Upper lobe of right lung (tissue), 1 donor: ENCODE measurements at regions not wholly inside any gene's neighbourhood (a gene's known extent, or its start where the extent isn't known, plus 50 kb on each side); places are given as distances from the start of the nearest gene placed in this dataset.

ENCODE experiments used
- ATAC-seq: fragments of 200-7000 bp; cut with Tn5 transposase; one replicate; pipeline ENCODE4 v1.9.1; 2020; ENCODE audit warnings: mild to moderate bottlenecking, moderate library complexity
- DNase-seq: peaks from one replicate; pipeline ENCODE4 v3.0.0-alpha.2; 2020
- H3K27ac ChIP-seq: fragments of 200-600 bp; one replicate; pipeline ENCODE4 v1.8.0; 2022
- H3K27me3 ChIP-seq: fragments of 200-600 bp; one replicate; pipeline ENCODE4 v1.8.0; 2022; ENCODE audit warnings: mild to moderate bottlenecking
- H3K36me3 ChIP-seq: fragments of 200-600 bp; one replicate; pipeline ENCODE4 v1.8.0; 2022
- H3K4me1 ChIP-seq: fragments of 200-600 bp; one replicate; pipeline ENCODE4 v1.8.0; 2022
- H3K4me3 ChIP-seq: fragments of 200-600 bp; one replicate; pipeline ENCODE4 v1.8.0; 2022; ENCODE audit warnings: mild to moderate bottlenecking
- H3K9me3 ChIP-seq: fragments of 200-600 bp; one replicate; pipeline ENCODE4 v1.8.0; 2022
- intact Hi-C: fragments of 100-400 bp; cut with DNase I; formaldehyde crosslinking; loops from one replicate; pipeline ENCODE4 v1.11.0; 2022
- TF ChIP-seq, protein P1 (sequence below): fragments of 200-600 bp; IDR thresholded peaks from one replicate; pipeline ENCODE4 v1.8.0; 2022; ENCODE audit warnings: antibody characterized with exemption
- donor health status: DM: no; HTN: yes; CAD: no; lungs with severe emphysema.

DNA sequence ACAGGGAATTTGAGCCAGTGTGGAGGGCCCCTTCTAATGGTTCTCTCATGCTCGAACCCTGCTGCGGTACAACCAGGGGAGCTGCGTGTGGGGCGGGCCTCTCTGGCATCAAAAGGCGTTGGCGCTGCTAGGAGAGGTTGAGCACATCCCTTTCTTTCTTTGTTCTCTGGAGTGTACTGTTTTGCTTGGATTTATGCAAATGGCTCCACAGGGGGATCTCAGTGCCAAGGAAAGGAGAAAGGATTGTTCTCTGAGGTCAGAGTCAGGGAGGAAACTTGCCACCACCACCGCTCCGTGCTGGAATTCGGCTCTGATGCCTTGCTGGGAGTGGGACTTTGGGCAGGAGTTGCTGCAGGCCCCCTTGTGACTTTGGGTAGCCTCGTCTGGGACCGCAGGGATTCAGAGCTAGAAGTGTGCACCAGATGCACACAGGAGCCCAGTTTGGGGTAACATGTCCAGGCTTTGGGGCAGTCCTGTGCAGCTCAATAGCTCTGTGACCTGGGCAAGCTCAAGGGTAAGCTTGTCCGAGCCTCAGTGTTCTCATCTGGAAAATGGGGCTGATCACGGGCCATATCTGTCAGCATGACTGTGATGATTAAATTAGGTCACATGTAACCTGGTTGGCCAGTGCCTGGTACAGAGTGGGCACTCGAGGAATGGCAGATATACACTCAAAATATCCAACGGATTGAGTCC lies 353.0 kb upstream of the EEF2KMT start:
- no peaks in the 10 kb centered on the region for H3K27me3 ChIP-seq
- ATAC-seq: no peak
- TF ChIP-seq, protein P1, sequence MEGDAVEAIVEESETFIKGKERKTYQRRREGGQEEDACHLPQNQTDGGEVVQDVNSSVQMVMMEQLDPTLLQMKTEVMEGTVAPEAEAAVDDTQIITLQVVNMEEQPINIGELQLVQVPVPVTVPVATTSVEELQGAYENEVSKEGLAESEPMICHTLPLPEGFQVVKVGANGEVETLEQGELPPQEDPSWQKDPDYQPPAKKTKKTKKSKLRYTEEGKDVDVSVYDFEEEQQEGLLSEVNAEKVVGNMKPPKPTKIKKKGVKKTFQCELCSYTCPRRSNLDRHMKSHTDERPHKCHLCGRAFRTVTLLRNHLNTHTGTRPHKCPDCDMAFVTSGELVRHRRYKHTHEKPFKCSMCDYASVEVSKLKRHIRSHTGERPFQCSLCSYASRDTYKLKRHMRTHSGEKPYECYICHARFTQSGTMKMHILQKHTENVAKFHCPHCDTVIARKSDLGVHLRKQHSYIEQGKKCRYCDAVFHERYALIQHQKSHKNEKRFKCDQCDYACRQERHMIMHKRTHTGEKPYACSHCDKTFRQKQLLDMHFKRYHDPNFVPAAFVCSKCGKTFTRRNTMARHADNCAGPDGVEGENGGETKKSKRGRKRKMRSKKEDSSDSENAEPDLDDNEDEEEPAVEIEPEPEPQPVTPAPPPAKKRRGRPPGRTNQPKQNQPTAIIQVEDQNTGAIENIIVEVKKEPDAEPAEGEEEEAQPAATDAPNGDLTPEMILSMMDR: no peak
- intact Hi-C loops: no loop called here
- no peaks in the 10 kb centered on the region for H3K36me3 ChIP-seq
- H3K27ac ChIP-seq: no peak overlapping the region
- no peaks in the 10 kb centered on the region for H3K4me1 ChIP-seq
- no peaks in the 10 kb centered on the region for H3K9me3 ChIP-seq
- no peak overlapping the region for H3K4me3 ChIP-seq
- no peak for DNase-seq

DNA sequence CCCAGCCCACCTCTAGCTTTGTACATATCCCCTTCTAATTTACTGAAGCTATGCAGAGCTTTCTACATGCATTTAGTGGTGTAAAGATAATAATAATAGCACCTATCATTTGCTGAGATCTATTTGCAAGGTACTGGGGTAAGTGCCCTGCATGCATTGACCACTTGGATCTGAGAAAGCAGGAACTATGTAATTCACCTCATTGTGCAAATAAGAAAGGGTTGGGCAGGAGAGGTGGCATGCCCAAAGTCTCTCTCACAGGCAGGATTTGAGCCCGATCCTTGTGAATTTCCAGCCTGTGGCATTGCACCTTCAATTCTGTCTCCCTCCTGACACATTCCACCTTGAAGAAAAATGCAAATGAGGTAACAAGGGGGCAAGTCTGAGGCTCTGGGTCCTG lies 352.3 kb upstream of the EEF2KMT start:
- no peaks in the 10 kb centered on the region for H3K27me3 ChIP-seq
- ATAC-seq (no peak), DNase-seq (no peak)
- H3K4me1 ChIP-seq: no peaks in the 10 kb centered on the region
- TF ChIP-seq, protein P1: no peak
- no peak overlapping the region for H3K27ac ChIP-seq
- H3K4me3 ChIP-seq: no peak overlapping the region
- no peaks in the 10 kb centered on the region for H3K9me3 ChIP-seq
- intact Hi-C loops: no loop called here
- no peaks in the 10 kb centered on the region for H3K36me3 ChIP-seq

DNA sequence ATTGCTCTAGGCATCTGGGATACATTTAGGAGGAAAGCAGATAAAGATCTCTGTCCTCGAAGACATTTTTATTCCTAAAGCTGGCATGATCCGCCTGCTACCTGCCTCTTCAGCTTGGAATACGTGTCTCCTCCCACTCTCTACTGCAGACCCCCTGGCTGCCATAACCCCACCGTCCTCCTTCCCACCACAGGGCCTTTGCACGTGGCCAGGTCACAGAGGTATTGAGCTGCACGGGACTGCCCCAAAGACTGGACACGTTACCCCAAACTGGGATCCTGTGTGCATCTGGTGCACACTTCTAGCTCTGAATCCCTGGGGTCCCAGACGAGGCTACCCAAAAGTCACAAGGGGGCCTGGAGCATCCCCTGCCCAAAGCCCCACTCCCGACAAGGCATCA lies 351.2 kb upstream of the EEF2KMT start:
- no peak overlapping the region for H3K4me3 ChIP-seq
- H3K27ac ChIP-seq: no peak overlapping the region
- no peaks in the 10 kb centered on the region for H3K27me3 ChIP-seq
- no peaks in the 10 kb centered on the region for H3K36me3 ChIP-seq
- intact Hi-C loops: no loop called here
- H3K4me1 ChIP-seq: no peaks in the 10 kb centered on the region
- TF ChIP-seq, protein P1: no peak
- no peak for DNase-seq
- no peaks in the 10 kb centered on the region for H3K9me3 ChIP-seq
- ATAC-seq: no peak

DNA sequence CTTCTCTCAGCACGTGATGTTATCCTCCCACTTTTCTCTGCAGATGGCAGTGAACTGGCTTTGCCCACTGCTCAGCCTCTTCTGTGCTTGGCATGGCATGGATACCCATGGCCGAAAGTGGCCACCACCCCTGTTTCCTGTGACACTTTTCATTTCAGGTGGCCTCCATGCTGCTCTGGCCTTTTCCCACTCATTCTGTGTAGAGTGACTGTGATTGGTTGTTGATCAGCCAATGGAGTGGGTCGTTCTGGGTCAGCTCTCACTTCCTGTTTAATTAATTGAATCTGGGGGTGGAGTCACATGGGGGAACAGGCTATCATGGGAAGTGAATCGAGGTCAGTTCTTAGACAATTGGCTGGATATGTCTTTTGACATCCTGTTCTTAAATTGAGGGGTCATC lies 350.1 kb upstream of the EEF2KMT start:
- TF ChIP-seq, protein P1: no peak
- H3K27me3 ChIP-seq: no peaks in the 10 kb centered on the region
- H3K4me3 ChIP-seq: no peak overlapping the region
- H3K36me3 ChIP-seq: no peaks in the 10 kb centered on the region
- no peak overlapping the region for H3K27ac ChIP-seq
- no peaks in the 10 kb centered on the region for H3K4me1 ChIP-seq
- ATAC-seq (no peak), DNase-seq (no peak)
- intact Hi-C loops: no loop called here
- H3K9me3 ChIP-seq: no peaks in the 10 kb centered on the region

DNA sequence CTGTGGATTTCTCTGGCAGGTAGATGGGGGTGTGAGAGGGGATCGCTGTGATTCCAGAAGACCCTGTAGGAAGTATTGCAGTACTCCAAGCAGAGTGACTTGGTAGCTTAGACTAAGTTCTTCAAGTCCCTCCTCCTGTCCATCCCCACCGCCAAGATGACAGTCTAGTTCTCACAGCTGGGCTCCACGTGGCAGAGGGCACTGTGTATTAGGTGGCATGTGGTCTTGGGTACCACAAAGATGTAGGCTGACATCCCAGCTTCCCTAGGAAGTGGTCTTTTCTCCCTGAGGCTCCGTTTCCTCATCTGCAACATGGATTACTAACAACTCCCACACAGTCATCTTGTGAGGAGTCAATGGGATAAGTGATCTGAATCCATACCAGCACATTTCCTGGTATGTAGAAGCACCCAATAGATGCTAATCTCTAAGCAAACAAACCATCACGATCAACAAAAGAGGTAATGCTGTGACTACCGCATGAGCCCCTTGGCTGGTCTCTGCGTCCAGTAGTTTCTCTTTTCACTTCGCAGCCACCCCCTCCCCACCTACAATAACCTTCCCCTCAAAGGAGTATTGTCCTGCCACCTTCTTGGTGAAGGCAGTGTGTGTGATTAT lies 349.1 kb upstream of the EEF2KMT start:
- Histone ChIP-seq H3K4me1 (no peaks in the 10 kb centered on the region), H3K36me3 (no peaks in the 10 kb centered on the region), H3K4me3 (no peak overlapping the region), H3K9me3 (no peaks in the 10 kb centered on the region), H3K27ac (no peak overlapping the region), H3K27me3 (no peaks in the 10 kb centered on the region)
- DNase-seq (no peak), ATAC-seq (no peak)
- TF ChIP-seq, protein P1: no peak
- intact Hi-C loops: no loop called here
